Transverse colon (tissue), 4 donors: ENCODE measurements at regions not wholly inside any gene's neighbourhood (a gene's known extent, or its start where the extent isn't known, plus 50 kb on each side); places are given as distances from the start of the nearest gene placed in this dataset.
"Not testable (repeated sequence)": the region's sequence is repeated elsewhere in the genome, so short reads cannot be mapped to it uniquely, and the experiment has no call there.

ENCODE experiments used
- DNase-seq: peaks from one replicate; pipeline ENCODE4 v3.0.0-alpha.2; 2019
- H3K27ac ChIP-seq, 4 donors: fragments of 200-600 bp; sonication (generic); 2 replicates each; pipeline ENCODE4 v1.5.1; 2016 to 2018; ENCODE audit warnings: inconsistent platforms in 4 of 4
- H3K27me3 ChIP-seq: fragments of 200-600 bp; sonication (generic); 2 replicates; pipeline ENCODE4 v1.5.1; 2017; ENCODE audit warnings: inconsistent platforms
- H3K36me3 ChIP-seq, 4 donors: fragments of 200-600 bp; sonication (generic); 2 replicates each; pipeline ENCODE4 v1.5.1; 2017 to 2019; ENCODE audit warnings: inconsistent platforms in 4 of 4
- H3K4me1 ChIP-seq, 4 donors: fragments of 200-600 bp; sonication (generic); 2 replicates each; pipeline ENCODE4 v1.5.1; 2017 to 2020; ENCODE audit warnings: inconsistent platforms in 4 of 4
- H3K4me3 ChIP-seq, 4 donors: fragments of 200-600 bp; sonication (generic); 1 replicate in 1 of 4; 2 replicates in 3 of 4; pipeline versions ENCODE4 v1.5.1 to v1.6.1; 2017 to 2019; ENCODE audit warnings: inconsistent platforms in 4 of 4
- H3K9me3 ChIP-seq, 2 donors: fragments of 200-600 bp; sonication (generic); 2 replicates each; pipeline ENCODE4 v1.5.1; 2017 to 2019; ENCODE audit warnings: inconsistent platforms in 2 of 2
- CTCF ChIP-seq, 5 experiments: fragments of 200-600 bp in 3 of 5; fragments of 450-650 bp in 2 of 5; sonication (generic) in 3 of 5; IDR thresholded peaks; 1 replicate in 2 of 5; 2 replicates in 3 of 5; pipeline ENCODE4 v1.5.1; 2016 to 2017; ENCODE audit warnings: antibody characterized with exemption in 5 of 5, inconsistent platforms in 3 of 5, mild to moderate bottlenecking in 2 of 5, moderate library complexity in 1 of 5
- EP300 ChIP-seq: sonication (generic); formaldehyde crosslinking; IDR thresholded peaks from one replicate; pipeline ENCODE4 v1.6.1; 2017; ENCODE audit warnings: antibody characterized with exemption, low read depth
- POLR2A ChIP-seq: fragments of 450-650 bp; IDR thresholded peaks from one replicate; pipeline ENCODE4 v1.6.1; 2016; ENCODE audit warnings: antibody characterized with exemption, mild to moderate bottlenecking, moderate library complexity
- POLR2AphosphoS5 ChIP-seq, 3 donors: sonication (generic); formaldehyde crosslinking; IDR thresholded peaks; one replicate each; pipeline ENCODE4 v1.6.1; 2016; ENCODE audit warnings: antibody characterized with exemption in 3 of 3
- WGBS, 2 donors: methylation state at CpG; one replicate each; pipeline ENCODE4 v1.1.5; 2018; ENCODE audit warnings: low coverage in 1 of 2; 5-methylcytosine and 5-hydroxymethylcytosine counted together
- in situ Hi-C, 4 donors: fragments of 200-750 bp; cut with MboI; loops; one replicate each; pipeline versions ENCODE4 v1.15.0 to v1.15.1; 2017; ENCODE audit warnings: low sequenced_read_pairs in 3 of 4, low pct_ligation_motif_present in 1 of 4, low pct_unique_long_range_greater_than_20kb in 1 of 4
- intact Hi-C: fragments of 100-400 bp; cut with DNase I; formaldehyde crosslinking; loops from one replicate; pipeline ENCODE4 v1.15.1; 2023; ENCODE audit warnings: low total_unique reads

GRCh38 chr6:11947063-11947462 is 65.0 kb upstream of the HIVEP1 start:
- intact Hi-C loops: no loop called here
- no peaks in the 10 kb centered on the region for H3K9me3 ChIP-seq
- no peak overlapping the region for H3K4me3 ChIP-seq

GRCh38 chr6:11944111-11944510 is 68.0 kb upstream of the HIVEP1 start:
- H3K27me3 ChIP-seq: no peaks in the 10 kb centered on the region
- in situ Hi-C loops: no loop called here
- DNase-seq: no peak

More at GRCh38 chr6:11947063-11947462, 65.0 kb upstream of the HIVEP1 start:
- no peaks in the 10 kb centered on the region for H3K36me3 ChIP-seq
- no peaks in the 10 kb centered on the region for H3K27me3 ChIP-seq
- H3K4me1 ChIP-seq: no peaks in the 10 kb centered on the region
- WGBS, 2 donors: 88 to 91% methylated on average over 2 of the region's 2 CpGs
- TF ChIP-seq POLR2A: no peak
- TF ChIP-seq CTCF (IDR thresholded peaks at IDR 0.05): no peak
- TF ChIP-seq POLR2AphosphoS5 (IDR thresholded peaks at IDR 0.05): no peak
- TF ChIP-seq EP300: no peak
- no peak for DNase-seq
- in situ Hi-C loops: no loop called here
- H3K27ac ChIP-seq: no peak overlapping the region

GRCh38 chr6:11943060-11943459 is 69.1 kb upstream of the HIVEP1 start:
- Histone ChIP-seq H3K4me3 (no peak overlapping the region), H3K27ac (no peak overlapping the region), H3K4me1 (peaks cover 0 to 6% (median 0%) of the 10 kb centered on the region in 4 donors), H3K27me3 (no peaks in the 10 kb centered on the region), H3K36me3 (no peaks in the 10 kb centered on the region), H3K9me3 (no peaks in the 10 kb centered on the region)
- no peak for TF ChIP-seq POLR2AphosphoS5 (IDR thresholded peaks at IDR 0.05)
- TF ChIP-seq POLR2A: no peak
- no peak for TF ChIP-seq EP300
- no peak for TF ChIP-seq CTCF (IDR thresholded peaks at IDR 0.05)
- DNase-seq: no peak
- intact Hi-C loops (no loop called here), in situ Hi-C loops (no loop called here)
- WGBS, 2 donors: 78 to 92% methylated on average over 2 to 5 of the region's 5 CpGs

More at GRCh38 chr6:11944111-11944510, 68.0 kb upstream of the HIVEP1 start:
- H3K9me3 ChIP-seq: no peaks in the 10 kb centered on the region
- 27 to 33% methylated on average over 1 of the region's 1 CpG for WGBS, 2 donors
- no peak overlapping the region for H3K27ac ChIP-seq
- H3K4me1 ChIP-seq: no peaks in the 10 kb centered on the region
- H3K4me3 ChIP-seq: no peak overlapping the region
- TF ChIP-seq POLR2A (no peak), EP300 (no peak), POLR2AphosphoS5 (IDR thresholded peaks at IDR 0.05) (no peak), CTCF (IDR thresholded peaks at IDR 0.05) (no peak)
- no peaks in the 10 kb centered on the region for H3K36me3 ChIP-seq
- intact Hi-C loops: no loop called here

GRCh38 chr6:11942185-11942864 is 69.8 kb upstream of the HIVEP1 start:
- no peaks in the 10 kb centered on the region for H3K36me3 ChIP-seq
- 57 to 69% methylated on average over 2 to 4 of the region's 4 CpGs for WGBS, 2 donors
- H3K4me3 ChIP-seq: no peak overlapping the region
- intact Hi-C loops: no loop called here
- peaks cover 0 to 9% (median 0%) of the 10 kb centered on the region in 4 donors for H3K4me1 ChIP-seq
- in situ Hi-C loops: no loop called here
- TF ChIP-seq POLR2AphosphoS5 (IDR thresholded peaks at IDR 0.05) (no peak), POLR2A (no peak), EP300 (no peak), CTCF (IDR thresholded peaks at IDR 0.05) (no peak)
- H3K27me3 ChIP-seq: no peaks in the 10 kb centered on the region
- no peaks in the 10 kb centered on the region for H3K9me3 ChIP-seq
- no peak for DNase-seq
- no peak overlapping the region for H3K27ac ChIP-seq

GRCh38 chr6:11940532-11941166 is 71.5 kb upstream of the HIVEP1 start:
- H3K27me3 ChIP-seq, in situ Hi-C loops, DNase-seq, intact Hi-C loops, H3K9me3 ChIP-seq, H3K4me1 ChIP-seq, H3K36me3 ChIP-seq, H3K4me3 ChIP-seq, H3K27ac ChIP-seq: not testable (repeated sequence)
- WGBS, 2 donors: 92 to 99% methylated on average over 7 to 8 of the region's 8 CpGs
